Activated CD8-positive, alpha-beta T cell treated with anti-CD3 and anti-CD28 coated beads for 36 hours (primary cell): ENCODE measurements at regions not wholly inside any gene's neighbourhood (a gene's known extent, or its start where the extent isn't known, plus 50 kb on each side); places are given as distances from the start of the nearest gene placed in this dataset.

Source experiments
- ATAC-seq: fragments of 200-7000 bp; cut with Tn5 transposase; one replicate; pipeline ENCODE4 v1.10.0; 2021; ENCODE audit warnings: mild to moderate bottlenecking, moderate library complexity
- CTCF ChIA-PET: fragments of 350-600 bp; sonication (Branson Sonifier 250); formaldehyde crosslinking; loops from one replicate; lab custom pipeline; 2021; ENCODE audit warnings: antibody characterized with exemption; lab: Charles Lee
- POLR2A ChIA-PET: fragments of 350-600 bp; sonication (Branson Sonifier 250); formaldehyde crosslinking; loops from one replicate; lab custom pipeline; 2021; ENCODE audit warnings: antibody characterized with exemption; lab: Charles Lee
- DNase-seq: peaks from one replicate; pipeline ENCODE4 v3.0.0-alpha.2; 2020
- H3K27ac Mint-ChIP-seq: one replicate; pipeline ENCODE4 v1.8.0; 2021; ENCODE audit warnings: mild to moderate bottlenecking, mixed read lengths
- H3K27me3 Mint-ChIP-seq: one replicate; pipeline ENCODE4 v1.8.0; 2021; ENCODE audit warnings: mixed read lengths
- H3K36me3 Mint-ChIP-seq: one replicate; pipeline ENCODE4 v1.8.0; 2021; ENCODE audit warnings: low read depth, mixed read lengths
- H3K4me1 Mint-ChIP-seq: one replicate; pipeline ENCODE4 v1.8.0; 2021; ENCODE audit warnings: low read depth, mixed read lengths
- H3K4me3 Mint-ChIP-seq: one replicate; pipeline ENCODE4 v1.8.0; 2021; ENCODE audit warnings: mild to moderate bottlenecking, moderate library complexity, mixed read lengths
- H3K9me3 Mint-ChIP-seq: one replicate; pipeline ENCODE4 v1.8.0; 2021; ENCODE audit warnings: mixed read lengths
- intact Hi-C: fragments of 100-400 bp; cut with micrococcal nuclease; formaldehyde crosslinking; loops from one replicate; pipeline ENCODE4 v1.10.0; 2022
- TF ChIP-seq, protein P1 (sequence below): fragments of 200-600 bp; IDR thresholded peaks from one replicate; pipeline ENCODE4 v1.8.0; 2022; ENCODE audit warnings: antibody characterized with exemption, mild to moderate bottlenecking

DNA sequence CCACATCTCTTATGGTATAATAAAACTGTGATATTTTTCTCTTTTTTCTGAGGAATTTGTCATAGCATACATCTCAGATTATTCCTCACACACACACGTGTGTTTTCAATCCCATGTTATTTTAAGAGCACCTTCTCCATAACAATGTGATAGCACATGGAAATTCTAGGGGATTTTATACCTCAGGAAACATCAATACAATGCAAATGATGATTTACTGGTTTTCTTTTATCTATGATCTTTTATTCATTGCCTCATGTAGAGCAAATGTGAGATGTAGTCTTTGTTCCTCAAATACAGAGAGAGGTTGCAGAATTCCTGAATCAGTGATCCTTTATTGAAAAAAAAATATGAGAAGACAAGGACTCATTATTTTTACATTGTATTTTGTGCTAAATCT lies 128.3 kb upstream of the ROBO1 start:
- TF ChIP-seq, protein P1, sequence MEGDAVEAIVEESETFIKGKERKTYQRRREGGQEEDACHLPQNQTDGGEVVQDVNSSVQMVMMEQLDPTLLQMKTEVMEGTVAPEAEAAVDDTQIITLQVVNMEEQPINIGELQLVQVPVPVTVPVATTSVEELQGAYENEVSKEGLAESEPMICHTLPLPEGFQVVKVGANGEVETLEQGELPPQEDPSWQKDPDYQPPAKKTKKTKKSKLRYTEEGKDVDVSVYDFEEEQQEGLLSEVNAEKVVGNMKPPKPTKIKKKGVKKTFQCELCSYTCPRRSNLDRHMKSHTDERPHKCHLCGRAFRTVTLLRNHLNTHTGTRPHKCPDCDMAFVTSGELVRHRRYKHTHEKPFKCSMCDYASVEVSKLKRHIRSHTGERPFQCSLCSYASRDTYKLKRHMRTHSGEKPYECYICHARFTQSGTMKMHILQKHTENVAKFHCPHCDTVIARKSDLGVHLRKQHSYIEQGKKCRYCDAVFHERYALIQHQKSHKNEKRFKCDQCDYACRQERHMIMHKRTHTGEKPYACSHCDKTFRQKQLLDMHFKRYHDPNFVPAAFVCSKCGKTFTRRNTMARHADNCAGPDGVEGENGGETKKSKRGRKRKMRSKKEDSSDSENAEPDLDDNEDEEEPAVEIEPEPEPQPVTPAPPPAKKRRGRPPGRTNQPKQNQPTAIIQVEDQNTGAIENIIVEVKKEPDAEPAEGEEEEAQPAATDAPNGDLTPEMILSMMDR = no peak
- H3K36me3 Mint-ChIP-seq = no peaks in the 10 kb centered on the region
- no peak overlapping the region for H3K27ac Mint-ChIP-seq
- ATAC-seq (no peak), DNase-seq (no peak)
- ChIA-PET CTCF (no interaction called here), POLR2A (no interaction called here)
- H3K4me1 Mint-ChIP-seq = no peaks in the 10 kb centered on the region
- H3K27me3 Mint-ChIP-seq = no peaks in the 10 kb centered on the region
- intact Hi-C loops = no loop called here
- peaks cover 3% of the 10 kb centered on the region for H3K9me3 Mint-ChIP-seq
- H3K4me3 Mint-ChIP-seq = no peak overlapping the region

DNA sequence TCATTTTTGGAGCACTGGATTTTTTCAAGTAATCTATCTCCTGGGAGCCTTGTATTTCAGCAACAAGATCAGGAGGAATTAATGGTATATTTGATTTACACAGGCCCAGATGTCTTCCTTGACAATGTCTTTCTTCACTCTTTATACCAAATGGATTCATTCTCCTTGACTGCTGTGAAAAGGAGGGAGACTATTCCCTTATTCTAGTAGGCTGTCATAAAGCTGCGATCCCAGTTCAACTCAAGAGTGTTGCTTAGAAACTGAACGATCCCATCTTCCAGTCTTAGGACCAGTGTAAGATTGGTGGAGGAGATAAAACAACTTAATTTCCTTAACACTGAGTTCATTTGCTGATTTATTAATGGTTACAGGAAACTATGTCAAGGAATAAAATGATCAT lies 119.4 kb upstream of the ROBO1 start:
- no peaks in the 10 kb centered on the region for H3K9me3 Mint-ChIP-seq
- TF ChIP-seq, protein P1 = no peak
- POLR2A ChIA-PET = no interaction called here
- no peaks in the 10 kb centered on the region for H3K4me1 Mint-ChIP-seq
- H3K27ac Mint-ChIP-seq = no peak overlapping the region
- DNase-seq = no peak
- H3K36me3 Mint-ChIP-seq = no peaks in the 10 kb centered on the region
- ATAC-seq = no peak
- H3K27me3 Mint-ChIP-seq = no peaks in the 10 kb centered on the region
- CTCF ChIA-PET = no interaction called here
- H3K4me3 Mint-ChIP-seq = no peak overlapping the region
- intact Hi-C loops = no loop called here

DNA sequence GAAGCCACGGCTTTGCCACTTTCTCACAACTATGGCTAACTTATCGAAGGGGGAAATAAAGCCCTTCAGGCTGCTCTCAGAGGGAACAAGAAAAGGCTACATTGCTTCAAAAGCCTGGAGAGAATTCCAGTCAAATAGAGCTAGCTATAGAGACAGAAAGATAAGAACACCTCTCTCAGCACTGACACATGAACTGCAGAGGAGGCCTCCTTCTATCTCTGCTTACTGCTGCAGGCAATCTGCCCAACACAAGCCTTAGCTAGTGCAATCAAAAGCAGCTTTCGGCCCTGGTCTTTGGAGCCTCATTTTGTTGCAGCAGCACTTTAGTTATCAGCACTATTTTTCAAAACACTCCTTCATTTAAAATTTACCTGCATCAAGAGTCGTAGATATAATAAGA lies 118.4 kb upstream of the ROBO1 start:
- Mint-ChIP-seq H3K36me3 (no peaks in the 10 kb centered on the region), H3K27me3 (no peaks in the 10 kb centered on the region), H3K4me1 (no peaks in the 10 kb centered on the region), H3K9me3 (no peaks in the 10 kb centered on the region), H3K4me3 (no peak overlapping the region), H3K27ac (no peak overlapping the region)
- intact Hi-C loops = no loop called here
- POLR2A ChIA-PET = no interaction called here
- TF ChIP-seq, protein P1 = no peak
- DNase-seq = no peak
- no peak for ATAC-seq
- CTCF ChIA-PET = no interaction called here

DNA sequence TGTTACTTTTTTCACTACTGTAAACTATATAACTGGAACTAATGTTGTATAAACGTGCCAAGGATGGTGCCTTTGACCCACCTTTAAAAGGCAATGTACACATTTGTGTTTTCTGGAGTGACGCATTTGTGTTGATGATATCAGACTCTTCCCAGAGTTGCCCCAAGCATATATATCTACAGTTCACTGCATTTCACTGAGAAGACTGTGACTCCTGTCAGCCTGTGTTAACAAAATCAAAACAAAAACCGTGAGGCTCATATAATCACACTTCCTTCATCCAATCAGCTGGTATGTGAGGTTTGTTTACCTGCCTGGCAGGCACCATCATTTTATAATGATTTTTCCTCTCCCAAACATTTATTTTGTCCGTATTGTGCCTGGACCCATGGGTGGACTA lies 117.6 kb upstream of the ROBO1 start:
- no peaks in the 10 kb centered on the region for H3K36me3 Mint-ChIP-seq
- ATAC-seq (no peak), DNase-seq (no peak)
- ChIA-PET POLR2A (no interaction called here), CTCF (no interaction called here)
- H3K4me3 Mint-ChIP-seq = no peak overlapping the region
- no peaks in the 10 kb centered on the region for H3K4me1 Mint-ChIP-seq
- peaks cover 3% of the 10 kb centered on the region for H3K9me3 Mint-ChIP-seq
- TF ChIP-seq, protein P1 = no peak
- no peak overlapping the region for H3K27ac Mint-ChIP-seq
- no peaks in the 10 kb centered on the region for H3K27me3 Mint-ChIP-seq
- intact Hi-C loops = no loop called here

DNA sequence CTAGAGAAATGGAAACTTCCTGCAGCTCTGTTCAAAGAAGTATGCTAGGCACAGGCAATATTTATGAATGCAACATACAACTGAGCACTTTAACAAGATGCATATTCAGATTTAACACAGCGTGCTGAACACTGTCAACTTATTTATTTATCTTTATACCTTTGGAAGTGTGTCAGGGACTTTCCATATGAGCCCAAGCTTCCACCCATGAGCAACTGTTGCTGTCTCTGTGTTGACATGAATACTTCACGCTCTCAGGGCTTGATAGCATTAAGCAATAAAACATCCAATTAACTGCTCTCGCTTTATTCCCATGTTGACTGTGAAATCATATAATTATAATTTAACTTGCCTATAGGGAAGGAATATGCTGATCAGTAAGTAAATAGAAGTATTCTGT lies 116.6 kb upstream of the ROBO1 start:
- intact Hi-C loops = no loop called here
- H3K9me3 Mint-ChIP-seq = peaks cover 3% of the 10 kb centered on the region

More for the DNA sequence above, 116.6 kb upstream of the ROBO1 start:
- POLR2A ChIA-PET = no interaction called here
- CTCF ChIA-PET = no interaction called here
- no peak overlapping the region for H3K27ac Mint-ChIP-seq
- TF ChIP-seq, protein P1 = no peak
- H3K36me3 Mint-ChIP-seq = no peaks in the 10 kb centered on the region
- DNase-seq (no peak), ATAC-seq (no peak)
- H3K27me3 Mint-ChIP-seq = no peaks in the 10 kb centered on the region
- no peaks in the 10 kb centered on the region for H3K4me1 Mint-ChIP-seq
- H3K4me3 Mint-ChIP-seq = no peak overlapping the region
